T-helper 2 cell treated with Interferon-gamma antibody and Interleukin-4, amounts not matched to agents 100 ng/mL and 5 ng/mL, for 36 hours (primary cell): ENCODE measurements at regions not wholly inside any gene's neighbourhood (a gene's known extent, or its start where the extent isn't known, plus 50 kb on each side); places are given as distances from the start of the nearest gene placed in this dataset.

Source experiments
- intact Hi-C: fragments of 100-400 bp; cut with micrococcal nuclease; formaldehyde crosslinking; loops from one replicate; pipeline ENCODE4 v1.15.1; 2023

- intact Hi-C loops: no loop called here
These were observed 125.7 kb upstream of the TMPRSS2 start for GRCh38 chr21:41633627-41634026.

- intact Hi-C loops: no loop called here
These were observed 125.0 kb upstream of the TMPRSS2 start for GRCh38 chr21:41632748-41633475.

- intact Hi-C loops: no loop called here
These were observed 123.9 kb upstream of the TMPRSS2 start for GRCh38 chr21:41631564-41632461.

- intact Hi-C loops: no loop called here
These were observed 123.0 kb upstream of the TMPRSS2 start for GRCh38 chr21:41630917-41631316.

GRCh38 chr21:41630249-41630648 is 122.3 kb upstream of the TMPRSS2 start:
- intact Hi-C loops: no loop called here

GRCh38 chr21:41628256-41628655 is 120.3 kb upstream of the TMPRSS2 start:
- intact Hi-C loops: no loop called here

- intact Hi-C loops: no loop called here
These were observed 119.5 kb upstream of the TMPRSS2 start for GRCh38 chr21:41627428-41627827.

- intact Hi-C loops: no loop called here
These were observed 118.1 kb upstream of the TMPRSS2 start for GRCh38 chr21:41626021-41626420.

- intact Hi-C loops: no loop called here
These were observed 117.5 kb upstream of the TMPRSS2 start for GRCh38 chr21:41625428-41625827.

GRCh38 chr21:41624674-41625310 is 116.8 kb upstream of the TMPRSS2 start:
- intact Hi-C loops: no loop called here

GRCh38 chr21:41623945-41624344 is 116.0 kb upstream of the TMPRSS2 start:
- intact Hi-C loops: no loop called here

- intact Hi-C loops: no loop called here
These were observed 115.0 kb upstream of the TMPRSS2 start for GRCh38 chr21:41622831-41623548.

GRCh38 chr21:41622201-41622600 is 114.2 kb upstream of the TMPRSS2 start:
- intact Hi-C loops: no loop called here

GRCh38 chr21:41621513-41621912 is 113.6 kb upstream of the TMPRSS2 start:
- intact Hi-C loops: no loop called here

GRCh38 chr21:41620982-41621381 is 113.0 kb upstream of the TMPRSS2 start:
- intact Hi-C loops: no loop called here

- intact Hi-C loops: no loop called here
These were observed 112.6 kb upstream of the TMPRSS2 start for GRCh38 chr21:41620541-41620940.

GRCh38 chr21:41616031-41616591 is 108.2 kb upstream of the TMPRSS2 start:
- intact Hi-C loops: no loop called here

- intact Hi-C loops: no loop called here
These were observed 107.7 kb upstream of the TMPRSS2 start for GRCh38 chr21:41615613-41616012.

- intact Hi-C loops: no loop called here
These were observed 106.6 kb upstream of the TMPRSS2 start for GRCh38 chr21:41614511-41614910.

- intact Hi-C loops: no loop called here
These were observed 105.6 kb upstream of the TMPRSS2 start for GRCh38 chr21:41613533-41613909.
